Lung (tissue), 11 donors: ENCODE measurements at regions not wholly inside any gene's neighbourhood (a gene's known extent, or its start where the extent isn't known, plus 50 kb on each side); places are given as distances from the start of the nearest gene placed in this dataset.

ENCODE experiments used
- ATAC-seq: fragments of 200-7000 bp; cut with Tn5 transposase; one replicate; pipeline ENCODE4 v1.9.1; 2020; ENCODE audit warnings: moderate number of reproducible peaks; ENCODE audit not compliant: insufficient read depth, low FRiP score
- DNase-seq, 3 donors: peaks; one replicate each; pipeline ENCODE4 v3.0.0-alpha.2; 2013 to 2017
- H3K27ac ChIP-seq, 2 donors: one replicate each; pipeline ENCODE4 v1.5.1; 2013; ENCODE audit warnings: mild to moderate bottlenecking in 2 of 2, moderate library complexity in 2 of 2, control low read depth in 1 of 2, inconsistent platforms in 1 of 2, low read depth in 1 of 2, low read length in 1 of 2
- H3K27me3 ChIP-seq, 3 donors: one replicate each; pipeline ENCODE4 v1.5.1; 2013; ENCODE audit warnings: low read length in 2 of 3; ENCODE audit not compliant: control insufficient read depth in 3 of 3, insufficient read depth in 3 of 3
- H3K36me3 ChIP-seq, 4 donors: one replicate each; pipeline ENCODE4 v1.5.1; 2013; ENCODE audit warnings: low read length in 4 of 4, mild to moderate bottlenecking in 1 of 4, moderate library complexity in 1 of 4; ENCODE audit not compliant: control insufficient read depth in 4 of 4, insufficient read depth in 4 of 4
- H3K4me1 ChIP-seq, 5 donors: one replicate each; pipeline ENCODE4 v1.5.1; 2013; ENCODE audit warnings: low read length in 5 of 5, mild to moderate bottlenecking in 2 of 5, moderate library complexity in 1 of 5; ENCODE audit not compliant: control insufficient read depth in 5 of 5, insufficient read depth in 5 of 5
- H3K4me3 ChIP-seq: one replicate; pipeline ENCODE4 v1.5.1; 2013; ENCODE audit warnings: mild to moderate bottlenecking, control low read depth, moderate library complexity
- H3K9ac ChIP-seq, 2 donors: one replicate each; pipeline ENCODE4 v1.5.1; 2013; ENCODE audit warnings: low read length in 2 of 2, control low read depth in 1 of 2; ENCODE audit not compliant: insufficient read depth in 1 of 2
- H3K9me3 ChIP-seq, 4 donors: one replicate each; pipeline ENCODE4 v1.5.1; 2013; ENCODE audit warnings: low read length in 3 of 4, mild to moderate bottlenecking in 1 of 4, moderate library complexity in 1 of 4; ENCODE audit not compliant: control insufficient read depth in 4 of 4, insufficient read depth in 3 of 4
- WGBS, 2 donors: extraction: QIAGEN DNeasy Blood & Tissue Kit; methylation state at CpG; one replicate each; pipeline ENCODE4 v1.1.7; 2013; 5-methylcytosine and 5-hydroxymethylcytosine counted together
- TF ChIP-seq, protein P1 (sequence below): IDR thresholded peaks from 2 replicates; pipeline ENCODE4 v1.5.1; 2012; ENCODE audit warnings: mild to moderate bottlenecking; ENCODE audit errors: control extremely low read depth, extremely low read depth
- donor health status: control.
- donor health status: control.
- donor health status: Bipolar disorder and iron deficiency.
- donor health status: healthy.
- donor health status: DM: yes; HTN: yes; CAD: no.

DNA sequence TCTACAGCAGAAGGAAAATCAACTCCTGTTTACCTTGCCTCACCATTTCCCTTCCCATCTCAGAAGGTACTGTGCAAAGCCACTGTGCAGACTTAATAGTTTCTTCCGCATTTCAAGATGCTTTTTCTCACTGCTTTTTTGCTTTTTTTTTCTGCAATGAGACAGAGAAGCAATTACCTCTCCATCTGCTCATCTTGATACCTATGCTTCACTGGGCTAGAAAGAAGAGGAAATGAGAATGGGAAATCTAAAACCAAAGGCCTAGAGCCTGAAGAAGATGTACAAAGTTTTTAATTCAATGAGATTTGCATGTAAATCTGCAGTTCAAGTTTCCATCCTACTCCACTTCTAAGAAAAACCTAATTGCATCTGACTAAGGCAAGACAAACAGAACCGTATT, 238.1 kb upstream of the SETMAR start:
- Histone ChIP-seq H3K27me3 (no peaks in the 10 kb centered on the region), H3K9me3 (peaks cover 0 to 4% (median 0%) of the 10 kb centered on the region in 4 donors), H3K36me3 (no peaks in the 10 kb centered on the region), H3K9ac (no peak overlapping the region), H3K4me1 (peaks cover 0 to 5% (median 0%) of the 10 kb centered on the region in 5 donors), H3K4me3 (no peak overlapping the region), H3K27ac (no peak overlapping the region)
- ATAC-seq (no peak), DNase-seq (no peak)
- TF ChIP-seq, protein P1, sequence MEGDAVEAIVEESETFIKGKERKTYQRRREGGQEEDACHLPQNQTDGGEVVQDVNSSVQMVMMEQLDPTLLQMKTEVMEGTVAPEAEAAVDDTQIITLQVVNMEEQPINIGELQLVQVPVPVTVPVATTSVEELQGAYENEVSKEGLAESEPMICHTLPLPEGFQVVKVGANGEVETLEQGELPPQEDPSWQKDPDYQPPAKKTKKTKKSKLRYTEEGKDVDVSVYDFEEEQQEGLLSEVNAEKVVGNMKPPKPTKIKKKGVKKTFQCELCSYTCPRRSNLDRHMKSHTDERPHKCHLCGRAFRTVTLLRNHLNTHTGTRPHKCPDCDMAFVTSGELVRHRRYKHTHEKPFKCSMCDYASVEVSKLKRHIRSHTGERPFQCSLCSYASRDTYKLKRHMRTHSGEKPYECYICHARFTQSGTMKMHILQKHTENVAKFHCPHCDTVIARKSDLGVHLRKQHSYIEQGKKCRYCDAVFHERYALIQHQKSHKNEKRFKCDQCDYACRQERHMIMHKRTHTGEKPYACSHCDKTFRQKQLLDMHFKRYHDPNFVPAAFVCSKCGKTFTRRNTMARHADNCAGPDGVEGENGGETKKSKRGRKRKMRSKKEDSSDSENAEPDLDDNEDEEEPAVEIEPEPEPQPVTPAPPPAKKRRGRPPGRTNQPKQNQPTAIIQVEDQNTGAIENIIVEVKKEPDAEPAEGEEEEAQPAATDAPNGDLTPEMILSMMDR: no peak
- 74 to 92% methylated on average over 2 of the region's 2 CpGs for WGBS, 2 donors

DNA sequence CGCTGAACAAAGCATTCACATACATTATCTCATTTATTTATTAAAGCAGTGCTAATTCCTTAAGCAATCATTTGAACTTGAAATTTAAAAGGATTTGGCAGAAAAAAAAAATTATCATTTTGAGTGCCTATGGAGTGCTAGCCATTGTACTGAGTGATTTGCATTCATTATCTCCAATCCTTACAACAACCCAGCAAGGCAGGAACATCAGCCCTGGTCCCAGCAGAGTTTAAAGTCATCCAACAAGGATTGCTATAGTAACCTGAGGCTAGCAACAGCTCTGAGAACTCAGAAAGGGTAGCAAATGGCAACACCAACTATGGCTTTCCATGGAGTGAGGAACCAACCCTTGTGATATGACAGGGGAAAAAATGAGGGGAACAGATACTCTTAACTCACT, 237.6 kb upstream of the SETMAR start:
- ATAC-seq (no peak), DNase-seq (no peak)
- 97% methylated on average over 1 of the region's 1 CpG for WGBS, 2 donors
- Histone ChIP-seq H3K27ac (no peak overlapping the region), H3K4me1 (peaks cover 0 to 4% (median 0%) of the 10 kb centered on the region in 5 donors), H3K9ac (no peak overlapping the region), H3K9me3 (peaks cover 0 to 4% (median 0%) of the 10 kb centered on the region in 4 donors), H3K36me3 (no peaks in the 10 kb centered on the region), H3K4me3 (no peak overlapping the region), H3K27me3 (no peaks in the 10 kb centered on the region)
- TF ChIP-seq, protein P1: no peak

GRCh38 chr3:4067893-4068292, 235.3 kb upstream of the SETMAR start:
- peaks cover 0 to 4% (median 0%) of the 10 kb centered on the region in 4 donors for H3K9me3 ChIP-seq
- H3K4me1 ChIP-seq: no peaks in the 10 kb centered on the region
- DNase-seq (peak in 2 of 3 donors; percentile 13 to 30), ATAC-seq (no peak)
- no peaks in the 10 kb centered on the region for H3K36me3 ChIP-seq
- H3K27ac ChIP-seq: no peak overlapping the region
- no peaks in the 10 kb centered on the region for H3K27me3 ChIP-seq
- TF ChIP-seq, protein P1: no peak
- no peak overlapping the region for H3K4me3 ChIP-seq
- H3K9ac ChIP-seq: no peak overlapping the region

GRCh38 chr3:4069796-4070195, 233.4 kb upstream of the SETMAR start:
- Histone ChIP-seq H3K27ac (no peak overlapping the region), H3K9ac (no peak overlapping the region), H3K9me3 (peaks cover 0 to 4% (median 0%) of the 10 kb centered on the region in 4 donors), H3K36me3 (no peaks in the 10 kb centered on the region), H3K4me3 (no peak overlapping the region), H3K27me3 (no peaks in the 10 kb centered on the region), H3K4me1 (no peaks in the 10 kb centered on the region)
- WGBS, 2 donors: 63 to 84% methylated on average over 2 of the region's 2 CpGs
- no peak for ATAC-seq
- TF ChIP-seq, protein P1: no peak
- no peak for DNase-seq
